ENCODE measurements at regions not wholly inside any gene's neighbourhood (a gene's known extent, or its start where the extent isn't known, plus 50 kb on each side); places are given as distances from the start of the nearest gene placed in this dataset.
"Not testable (repeated sequence)": the region's sequence is repeated elsewhere in the genome, so short reads cannot be mapped to it uniquely, and the experiment has no call there.

DNA sequence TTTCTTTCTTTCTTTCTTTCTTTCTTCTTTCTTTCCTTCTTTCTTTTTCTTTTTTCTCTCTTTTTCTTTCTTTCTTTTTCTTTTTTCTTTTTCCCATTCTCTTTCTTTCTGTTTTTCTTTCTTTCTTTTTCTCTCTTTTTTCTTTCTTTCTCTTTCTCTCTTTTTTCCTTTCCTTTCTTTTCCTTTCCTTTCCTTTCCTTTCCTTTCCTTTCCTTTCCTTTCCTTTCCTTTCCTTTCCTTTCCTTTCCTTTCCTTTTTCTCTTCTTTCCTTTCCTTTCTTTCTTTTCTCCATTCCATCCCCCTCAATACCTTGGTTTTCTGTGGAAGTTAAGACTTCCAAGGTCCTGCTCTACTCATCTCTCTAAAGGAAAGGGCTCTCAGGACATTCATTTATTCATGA is 102.8 kb upstream of the CLNK start:
- Histone ChIP-seq H3K4me3 (no peak overlapping the region), H3K27ac (no peak overlapping the region), H3K36me3 (replicated peaks in 1 of 2; ENCODE audit: insufficient read depth in 1 of 2, low read depth in 2 of 2) (no peaks in the 10 kb centered on the region), H3K27me3 (no peaks in the 10 kb centered on the region), H3K9me3 (no peaks in the 10 kb centered on the region), H3K4me1 (no peaks in the 10 kb centered on the region)
- intact Hi-C loops (cut with DNase I) = no loop called here
- no peak for TF ChIP-seq POLR2A (IDR thresholded peaks at IDR 0.05)
- TF ChIP-seq, protein P1, sequence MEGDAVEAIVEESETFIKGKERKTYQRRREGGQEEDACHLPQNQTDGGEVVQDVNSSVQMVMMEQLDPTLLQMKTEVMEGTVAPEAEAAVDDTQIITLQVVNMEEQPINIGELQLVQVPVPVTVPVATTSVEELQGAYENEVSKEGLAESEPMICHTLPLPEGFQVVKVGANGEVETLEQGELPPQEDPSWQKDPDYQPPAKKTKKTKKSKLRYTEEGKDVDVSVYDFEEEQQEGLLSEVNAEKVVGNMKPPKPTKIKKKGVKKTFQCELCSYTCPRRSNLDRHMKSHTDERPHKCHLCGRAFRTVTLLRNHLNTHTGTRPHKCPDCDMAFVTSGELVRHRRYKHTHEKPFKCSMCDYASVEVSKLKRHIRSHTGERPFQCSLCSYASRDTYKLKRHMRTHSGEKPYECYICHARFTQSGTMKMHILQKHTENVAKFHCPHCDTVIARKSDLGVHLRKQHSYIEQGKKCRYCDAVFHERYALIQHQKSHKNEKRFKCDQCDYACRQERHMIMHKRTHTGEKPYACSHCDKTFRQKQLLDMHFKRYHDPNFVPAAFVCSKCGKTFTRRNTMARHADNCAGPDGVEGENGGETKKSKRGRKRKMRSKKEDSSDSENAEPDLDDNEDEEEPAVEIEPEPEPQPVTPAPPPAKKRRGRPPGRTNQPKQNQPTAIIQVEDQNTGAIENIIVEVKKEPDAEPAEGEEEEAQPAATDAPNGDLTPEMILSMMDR (IDR thresholded peaks at IDR 0.05) = no peak
- DNase-seq (no peak), ATAC-seq (no peak)

DNA sequence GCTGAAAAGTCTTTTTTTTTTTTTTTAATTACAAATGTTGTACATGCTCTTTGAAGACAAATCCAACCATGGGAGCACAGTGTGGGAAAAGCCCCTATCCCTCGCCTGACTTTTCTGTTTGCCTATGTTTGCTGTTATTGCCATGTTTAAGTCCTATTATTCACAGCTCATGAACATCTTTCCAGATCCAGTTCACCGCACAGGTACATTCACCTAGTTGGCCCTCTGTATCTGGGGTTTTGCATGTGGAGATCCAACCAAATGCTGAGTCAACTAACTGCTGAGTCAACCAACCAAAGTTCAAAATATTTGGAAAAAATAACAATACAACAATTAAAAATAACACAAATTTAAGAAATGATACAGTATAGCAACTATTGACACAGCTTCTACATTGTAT is 100.1 kb upstream of the CLNK start:
- 70 to 74% methylated on average over 2 of the region's 2 CpGs for WGBS, 2 donors
- intact Hi-C loops (cut with DNase I) = no loop called here
- ATAC-seq = no peak

DNA sequence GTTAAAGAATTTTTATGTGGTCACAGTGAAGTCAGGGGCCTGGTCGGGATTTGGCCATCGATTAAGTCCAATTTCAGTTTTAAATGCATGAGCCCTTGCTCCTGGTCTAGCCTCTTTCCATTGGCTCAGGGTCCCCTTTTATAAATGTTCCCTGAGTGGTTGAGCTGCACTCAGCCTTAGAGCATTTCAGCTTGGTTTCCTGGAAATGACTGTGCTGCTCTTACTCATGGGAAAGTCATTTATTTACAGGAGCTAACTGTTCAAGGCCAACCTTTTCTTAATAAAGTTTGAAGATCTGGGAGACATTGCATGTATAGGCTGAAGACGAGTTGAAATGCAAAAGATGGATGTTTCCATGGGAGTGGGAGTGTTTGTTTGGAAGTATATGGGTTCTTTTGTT is 98.8 kb upstream of the CLNK start:
- TF ChIP-seq, protein P1 (IDR thresholded peaks at IDR 0.05) = no peak
- TF ChIP-seq POLR2A (IDR thresholded peaks at IDR 0.05) = no peak
- intact Hi-C loops (cut with DNase I) = no loop called here
- no peaks in the 10 kb centered on the region for H3K9me3 ChIP-seq
- no peak overlapping the region for H3K27ac ChIP-seq
- H3K27me3 ChIP-seq = no peaks in the 10 kb centered on the region
- no peak for DNase-seq
- H3K36me3 ChIP-seq (replicated peaks in 1 of 2; ENCODE audit: insufficient read depth in 1 of 2, low read depth in 2 of 2) = no peaks in the 10 kb centered on the region
- no peak for ATAC-seq
- 15 to 33% methylated on average over 3 of the region's 3 CpGs for WGBS, 2 donors
- no peak overlapping the region for H3K4me3 ChIP-seq
- no peaks in the 10 kb centered on the region for H3K4me1 ChIP-seq

More for the DNA sequence above, 100.1 kb upstream of the CLNK start:
- no peak for TF ChIP-seq POLR2A (IDR thresholded peaks at IDR 0.05)
- TF ChIP-seq, protein P1 (IDR thresholded peaks at IDR 0.05) = no peak
- Histone ChIP-seq H3K27ac (no peak overlapping the region), H3K36me3 (replicated peaks in 1 of 2; ENCODE audit: insufficient read depth in 1 of 2, low read depth in 2 of 2) (no peaks in the 10 kb centered on the region), H3K27me3 (no peaks in the 10 kb centered on the region), H3K9me3 (no peaks in the 10 kb centered on the region), H3K4me3 (no peak overlapping the region), H3K4me1 (no peaks in the 10 kb centered on the region)
- DNase-seq = no peak

DNA sequence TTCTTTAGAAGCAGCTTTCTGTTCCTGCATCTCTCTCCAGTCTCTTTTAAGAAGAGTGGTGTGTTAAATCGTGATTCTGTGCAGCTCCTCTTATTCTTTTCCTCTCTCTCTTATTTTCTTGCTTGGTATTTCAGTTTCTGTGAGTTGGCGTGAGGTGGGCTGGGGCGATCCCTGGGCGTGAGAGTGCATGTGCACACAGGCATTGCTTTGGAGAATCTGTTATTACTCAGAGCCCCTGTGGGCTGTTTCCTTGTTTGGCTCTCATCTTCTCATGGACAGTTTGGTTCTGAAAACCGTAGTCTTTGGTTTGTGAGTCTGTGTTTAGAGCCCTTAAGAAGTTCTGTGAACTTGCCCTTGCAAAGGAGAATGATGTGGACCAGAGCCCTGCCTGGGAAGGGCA is 97.2 kb upstream of the CLNK start:
- Histone ChIP-seq H3K4me3 (no peak overlapping the region), H3K4me1 (no peaks in the 10 kb centered on the region), H3K9me3 (no peaks in the 10 kb centered on the region), H3K36me3 (replicated peaks in 1 of 2; ENCODE audit: insufficient read depth in 1 of 2, low read depth in 2 of 2) (no peaks in the 10 kb centered on the region), H3K27me3 (no peaks in the 10 kb centered on the region), H3K27ac (no peak overlapping the region)
- WGBS, 2 donors = 61 to 62% methylated on average over 5 of the region's 5 CpGs
- TF ChIP-seq, protein P1 (IDR thresholded peaks at IDR 0.05) = no peak
- TF ChIP-seq POLR2A (IDR thresholded peaks at IDR 0.05) = no peak
- no peak for DNase-seq
- intact Hi-C loops (cut with DNase I) = no loop called here
- no peak for ATAC-seq

DNA sequence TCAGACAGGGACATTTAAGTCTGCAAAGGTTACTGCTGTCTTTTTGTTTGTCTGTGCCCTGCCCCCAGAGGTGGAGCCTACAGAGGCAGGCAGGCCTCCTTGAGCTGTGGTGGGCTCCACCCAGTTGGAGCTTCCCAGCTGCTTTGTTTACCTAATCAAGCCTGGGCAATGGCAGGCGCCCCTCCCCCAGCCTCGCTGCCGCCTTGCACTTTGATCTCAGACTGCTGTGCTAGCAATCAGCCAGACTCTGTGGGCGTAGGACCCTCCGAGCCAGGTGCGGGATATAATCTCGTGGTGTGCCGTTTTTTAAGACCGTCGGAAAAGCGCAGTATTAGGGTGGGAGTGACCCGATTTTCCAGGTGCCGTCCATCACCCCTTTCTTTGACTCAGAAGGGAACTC is 96.2 kb upstream of the CLNK start:
- H3K36me3 ChIP-seq (replicated peaks in 1 of 2; ENCODE audit: insufficient read depth in 1 of 2, low read depth in 2 of 2); H3K27ac ChIP-seq; ATAC-seq; DNase-seq; H3K27me3 ChIP-seq; H3K4me1 ChIP-seq; H3K9me3 ChIP-seq; H3K4me3 ChIP-seq; intact Hi-C loops (cut with DNase I): not testable (repeated sequence)
- WGBS, 2 donors = 76 to 86% methylated on average over 9 to 13 of the region's 13 CpGs

DNA sequence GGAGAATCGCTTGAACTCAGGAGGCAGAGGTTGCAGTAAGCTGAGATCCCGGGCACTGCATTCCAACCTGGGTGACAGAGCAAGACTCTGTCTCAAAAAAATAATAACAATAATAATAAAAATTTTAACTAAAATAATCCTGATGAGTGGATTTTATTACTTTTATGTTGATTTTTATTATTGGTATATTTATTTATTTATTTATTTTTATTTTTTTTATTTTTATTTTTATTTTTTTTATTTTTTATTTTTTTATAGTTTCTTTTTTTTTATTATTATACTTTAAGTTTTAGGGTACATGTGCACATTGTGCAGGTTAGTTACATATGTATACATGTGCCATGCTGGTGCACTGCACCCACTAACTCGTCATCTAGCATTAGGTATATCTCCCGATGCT is 90.6 kb upstream of the CLNK start:
- H3K27me3 ChIP-seq; H3K27ac ChIP-seq; H3K9me3 ChIP-seq; DNase-seq; H3K4me1 ChIP-seq; H3K4me3 ChIP-seq; ATAC-seq; intact Hi-C loops (cut with DNase I); H3K36me3 ChIP-seq (replicated peaks in 1 of 2; ENCODE audit: insufficient read depth in 1 of 2, low read depth in 2 of 2): not testable (repeated sequence)
- 85 to 88% methylated on average over 4 of the region's 4 CpGs for WGBS, 2 donors

All from body of pancreas (tissue), 4 donors.